SU-DHL-6 (cell line): ENCODE measurements at regions not wholly inside any gene's neighbourhood (a gene's known extent, or its start where the extent isn't known, plus 50 kb on each side); places are given as distances from the start of the nearest gene placed in this dataset.

Source experiments
- H2AFZ ChIP-seq: fragments of 200-600 bp; sonication (generic); 2 replicates; pipeline ENCODE4 v1.6.1; 2014; ENCODE audit warnings: low read depth, mild to moderate bottlenecking, moderate library complexity, mixed read lengths, antibody characterized with exemption, low read length; ENCODE audit not compliant: severe bottlenecking
- H3F3A ChIP-seq: fragments of 200-600 bp; shearing (Covaris generic); 2 replicates; pipeline ENCODE4 v1.6.0; 2016; ENCODE audit warnings: antibody characterized with exemption, mild to moderate bottlenecking; ENCODE audit not compliant: insufficient read depth
- H3K27ac ChIP-seq: fragments of 200-600 bp; sonication (generic); 2 replicates; pipeline ENCODE4 v1.5.1; 2016; ENCODE audit warnings: low read depth, mild to moderate bottlenecking, low read length, moderate library complexity, mixed read lengths
- H3K27me3 ChIP-seq: fragments of 200-600 bp; sonication (generic), shearing (Covaris generic); 2 replicates; pipeline ENCODE4 v1.6.0; 2014; ENCODE audit warnings: mild to moderate bottlenecking, low read length
- H3K36me3 ChIP-seq: fragments of 200-600 bp; sonication (generic); 2 replicates; pipeline ENCODE4 v1.6.1; 2014; ENCODE audit warnings: mild to moderate bottlenecking, low read length, mixed read lengths
- H3K4me2 ChIP-seq: fragments of 300-600, 200-600 bp; shearing (Covaris generic), sonication (generic); 2 replicates; pipeline ENCODE4 v1.6.0; 2014; ENCODE audit warnings: low read length, low read depth, mild to moderate bottlenecking; ENCODE audit not compliant: poor library complexity, severe bottlenecking
- H3K4me3 ChIP-seq: fragments of 200-600 bp; sonication (generic); 2 replicates; pipeline ENCODE4 v1.5.1; 2014; ENCODE audit warnings: antibody characterized with exemption, low read length, mild to moderate bottlenecking, mixed read lengths; ENCODE audit not compliant: insufficient read depth, poor library complexity, severe bottlenecking
- H3K79me2 ChIP-seq: fragments of 200-600 bp; sonication (generic); 2 replicates; pipeline ENCODE4 v1.6.1; 2014; ENCODE audit warnings: mild to moderate bottlenecking, low read length, moderate library complexity; ENCODE audit not compliant: insufficient read depth
- H3K9ac ChIP-seq: fragments of 200-600 bp; sonication (generic); 2 replicates; pipeline ENCODE4 v1.7.0; 2014; ENCODE audit warnings: mild to moderate bottlenecking, low read length
- H3K9me2 ChIP-seq: fragments of 200-600 bp; sonication (generic); replicated peaks from 2 replicates; pipeline ENCODE4 v1.6.1; 2014; ENCODE audit warnings: low read length; ENCODE audit not compliant: insufficient read depth
- H3K9me3 ChIP-seq: fragments of 200-600 bp; sonication (generic); 2 replicates; pipeline ENCODE4 v1.6.1; 2014; ENCODE audit warnings: low read length, mixed read lengths; ENCODE audit not compliant: insufficient read depth
- H4K20me1 ChIP-seq: fragments of 200-600 bp; sonication (generic); 2 replicates; pipeline ENCODE4 v1.6.1; 2014; ENCODE audit warnings: low read depth, mild to moderate bottlenecking, antibody characterized with exemption, low read length, moderate library complexity, mixed read lengths
- CTCF ChIP-seq: fragments of 200-600 bp; sonication (generic); IDR thresholded peaks from one replicate; pipeline ENCODE4 v1.5.1; 2017; ENCODE audit warnings: antibody characterized with exemption, mild to moderate bottlenecking, low read length, moderate library complexity; ENCODE audit not compliant: insufficient read depth, poor library complexity, severe bottlenecking
- EZH2phosphoT487 ChIP-seq: fragments of 200-600 bp; sonication (generic), shearing (Covaris generic); conservative IDR thresholded peaks from 2 replicates; pipeline ENCODE4 v1.6.1; 2018; ENCODE audit warnings: mild to moderate bottlenecking, antibody characterized with exemption, low read length, moderate library complexity, mixed read lengths

- Histone ChIP-seq H3K79me2 (no peaks in the 10 kb centered on the region), H3K9me2 (no peaks in the 10 kb centered on the region), H3K9me3 (no peaks in the 10 kb centered on the region), H3K27ac (no peak overlapping the region), H3F3A (no peaks in the 10 kb centered on the region), H3K27me3 (no peaks in the 10 kb centered on the region), H3K4me2 (no peak overlapping the region), H4K20me1 (no peaks in the 10 kb centered on the region), H3K4me3 (no peak overlapping the region), H3K36me3 (no peaks in the 10 kb centered on the region), H3K9ac (no peak overlapping the region), H2AFZ (no peak overlapping the region)
- TF ChIP-seq EZH2phosphoT487 (no peak), CTCF (no peak)
Observed at GRCh38 chr5:145180371-145180770, 654.8 kb downstream of the PRELID2 start.

GRCh38 chr5:145178641-145179523 is 656.3 kb downstream of the PRELID2 start:
- no peak overlapping the region for H3K27ac ChIP-seq
- no peak overlapping the region for H3K9ac ChIP-seq

GRCh38 chr5:145176041-145176440 is 659.1 kb downstream of the PRELID2 start:
- H3K9me2 ChIP-seq, result no peaks in the 10 kb centered on the region
- no peaks in the 10 kb centered on the region for H3K9me3 ChIP-seq
- H3K79me2 ChIP-seq, result no peaks in the 10 kb centered on the region
- no peaks in the 10 kb centered on the region for H3K27me3 ChIP-seq
- TF ChIP-seq CTCF (no peak), EZH2phosphoT487 (no peak)
- H3K4me2 ChIP-seq, result no peak overlapping the region
- no peaks in the 10 kb centered on the region for H4K20me1 ChIP-seq
- H3F3A ChIP-seq, result no peaks in the 10 kb centered on the region
- H2AFZ ChIP-seq, result no peak overlapping the region
- H3K9ac ChIP-seq, result no peak overlapping the region
- H3K27ac ChIP-seq, result no peak overlapping the region
- H3K36me3 ChIP-seq, result no peaks in the 10 kb centered on the region
- H3K4me3 ChIP-seq, result no peak overlapping the region

More at GRCh38 chr5:145178641-145179523, 656.3 kb downstream of the PRELID2 start:
- H3F3A ChIP-seq, result no peaks in the 10 kb centered on the region
- no peak overlapping the region for H3K4me2 ChIP-seq
- H3K9me3 ChIP-seq, result no peaks in the 10 kb centered on the region
- H2AFZ ChIP-seq, result no peak overlapping the region
- no peaks in the 10 kb centered on the region for H3K36me3 ChIP-seq
- no peaks in the 10 kb centered on the region for H3K9me2 ChIP-seq
- H4K20me1 ChIP-seq, result no peaks in the 10 kb centered on the region
- TF ChIP-seq CTCF, result no peak
- TF ChIP-seq EZH2phosphoT487, result no peak
- no peaks in the 10 kb centered on the region for H3K27me3 ChIP-seq
- no peak overlapping the region for H3K4me3 ChIP-seq
- no peaks in the 10 kb centered on the region for H3K79me2 ChIP-seq
